Muscle layer of colon (tissue), 2 donors: ENCODE measurements at regions not wholly inside any gene's neighbourhood (a gene's known extent, or its start where the extent isn't known, plus 50 kb on each side); places are given as distances from the start of the nearest gene placed in this dataset.

Experiments
- H3K27ac ChIP-seq: one replicate; pipeline ENCODE4 v1.7.0; 2013; ENCODE audit warnings: low read depth, mild to moderate bottlenecking, low read length, moderate library complexity
- H3K27me3 ChIP-seq, 2 donors: one replicate each; pipeline ENCODE4 v1.7.0; 2013; ENCODE audit warnings: low read length in 2 of 2, mild to moderate bottlenecking in 2 of 2; ENCODE audit not compliant: insufficient read depth in 2 of 2, control insufficient read depth in 1 of 2
- H3K36me3 ChIP-seq: one replicate; pipeline ENCODE4 v1.7.0; 2013; ENCODE audit warnings: mild to moderate bottlenecking, low read length; ENCODE audit not compliant: insufficient read depth
- H3K4me1 ChIP-seq: one replicate; pipeline ENCODE4 v1.7.0; 2013; ENCODE audit warnings: mild to moderate bottlenecking, low read length; ENCODE audit not compliant: insufficient read depth
- H3K4me3 ChIP-seq, 2 donors: one replicate each; pipeline ENCODE4 v1.7.0; 2013; ENCODE audit warnings: low read length in 2 of 2, low read depth in 1 of 2, mild to moderate bottlenecking in 1 of 2, moderate library complexity in 1 of 2
- H3K9ac ChIP-seq: one replicate; pipeline ENCODE4 v1.7.0; 2013; ENCODE audit warnings: low read length
- H3K9me3 ChIP-seq: one replicate; pipeline ENCODE4 v1.7.0; 2013; ENCODE audit warnings: mild to moderate bottlenecking, low read length
- donor health status: abdominal sarcoma.
- donor health status: Adenocarcinoma of cecum.

DNA sequence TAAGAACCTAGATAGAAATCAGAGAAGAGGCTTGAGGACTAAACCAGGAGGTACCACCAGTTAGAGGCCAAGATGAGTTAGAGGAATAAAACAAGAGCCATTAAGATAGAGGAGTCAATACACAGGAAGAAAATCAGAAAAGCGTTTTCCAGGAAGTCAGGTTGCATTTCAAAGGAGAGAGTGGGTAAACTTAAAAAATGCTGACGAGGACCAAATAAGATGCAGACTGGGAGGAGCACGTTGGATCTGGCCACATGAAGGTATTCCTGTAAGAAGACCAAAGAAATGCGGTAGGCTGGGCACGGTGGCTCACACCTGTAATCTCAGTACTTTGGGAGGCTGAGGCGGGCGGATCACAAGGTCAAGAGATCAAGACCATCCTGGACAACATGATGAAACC lies 533.1 kb upstream of the TENM3 start:
- H3K27me3 ChIP-seq = no peaks in the 10 kb centered on the region
- H3K36me3 ChIP-seq = no peaks in the 10 kb centered on the region
- H3K27ac ChIP-seq = no peak overlapping the region
- H3K4me1 ChIP-seq = no peaks in the 10 kb centered on the region
- no peak overlapping the region for H3K4me3 ChIP-seq
- H3K9me3 ChIP-seq = no peaks in the 10 kb centered on the region
- no peak overlapping the region for H3K9ac ChIP-seq

DNA sequence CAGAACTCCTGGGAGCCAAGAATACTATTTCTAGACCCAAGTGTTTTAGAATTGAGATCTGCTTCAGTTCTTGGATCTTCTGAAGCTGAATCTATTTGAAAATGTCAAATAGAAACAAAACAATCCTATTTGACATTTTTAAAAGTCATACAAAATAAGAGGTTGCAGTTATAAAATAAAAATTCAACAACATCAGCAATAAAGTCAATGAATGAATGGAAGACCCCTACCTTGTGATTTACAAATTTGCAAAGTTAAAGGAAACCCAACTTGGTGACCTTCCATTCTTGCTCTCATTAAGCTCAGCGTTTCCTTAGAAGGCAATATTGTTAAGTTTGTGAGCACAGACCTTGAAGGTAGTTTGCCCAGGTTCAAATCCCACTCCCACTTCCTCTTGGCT lies 531.8 kb upstream of the TENM3 start:
- H3K27me3 ChIP-seq = no peaks in the 10 kb centered on the region
- H3K4me1 ChIP-seq = no peaks in the 10 kb centered on the region
- no peak overlapping the region for H3K4me3 ChIP-seq
- H3K9me3 ChIP-seq = no peaks in the 10 kb centered on the region
- H3K27ac ChIP-seq = no peak overlapping the region
- H3K36me3 ChIP-seq = no peaks in the 10 kb centered on the region
- no peak overlapping the region for H3K9ac ChIP-seq

GRCh38 chr4:181728305-181728966 lies 514.8 kb upstream of the TENM3 start:
- no peak overlapping the region for H3K4me3 ChIP-seq
- no peak overlapping the region for H3K9ac ChIP-seq
- H3K9me3 ChIP-seq = no peaks in the 10 kb centered on the region
- no peaks in the 10 kb centered on the region for H3K4me1 ChIP-seq
- no peak overlapping the region for H3K27ac ChIP-seq
- no peaks in the 10 kb centered on the region for H3K36me3 ChIP-seq
- H3K27me3 ChIP-seq = no peaks in the 10 kb centered on the region

DNA sequence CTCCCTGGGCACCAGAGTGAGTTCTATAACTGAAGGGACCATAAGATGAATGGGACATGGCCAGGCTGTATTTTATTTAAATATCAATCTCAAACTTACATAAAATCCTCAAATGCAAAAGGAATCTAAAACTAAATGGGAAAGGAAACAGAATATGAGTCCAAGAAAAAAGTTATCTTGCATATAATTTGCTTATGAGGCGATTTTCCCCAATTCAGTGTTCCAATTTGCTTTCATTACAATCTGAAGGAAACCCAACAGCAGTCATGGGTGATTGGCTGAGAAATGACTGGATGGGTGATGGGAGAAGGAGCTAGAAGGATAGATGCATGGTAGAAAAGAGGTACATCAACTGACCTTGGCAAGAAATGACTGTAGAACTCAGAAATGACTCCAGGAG lies 511.3 kb upstream of the TENM3 start:
- Histone ChIP-seq H3K27me3 (no peaks in the 10 kb centered on the region), H3K36me3 (no peaks in the 10 kb centered on the region), H3K9me3 (no peaks in the 10 kb centered on the region), H3K27ac (no peak overlapping the region), H3K4me3 (no peak overlapping the region), H3K9ac (no peak overlapping the region), H3K4me1 (no peaks in the 10 kb centered on the region)

- H3K9ac ChIP-seq = no peak overlapping the region
- H3K27ac ChIP-seq = no peak overlapping the region
- no peaks in the 10 kb centered on the region for H3K9me3 ChIP-seq
- H3K36me3 ChIP-seq = no peaks in the 10 kb centered on the region
- no peaks in the 10 kb centered on the region for H3K4me1 ChIP-seq
- H3K27me3 ChIP-seq = no peaks in the 10 kb centered on the region
- H3K4me3 ChIP-seq = no peak overlapping the region
Measured at GRCh38 chr4:181737744-181738143, 505.5 kb upstream of the TENM3 start.

DNA sequence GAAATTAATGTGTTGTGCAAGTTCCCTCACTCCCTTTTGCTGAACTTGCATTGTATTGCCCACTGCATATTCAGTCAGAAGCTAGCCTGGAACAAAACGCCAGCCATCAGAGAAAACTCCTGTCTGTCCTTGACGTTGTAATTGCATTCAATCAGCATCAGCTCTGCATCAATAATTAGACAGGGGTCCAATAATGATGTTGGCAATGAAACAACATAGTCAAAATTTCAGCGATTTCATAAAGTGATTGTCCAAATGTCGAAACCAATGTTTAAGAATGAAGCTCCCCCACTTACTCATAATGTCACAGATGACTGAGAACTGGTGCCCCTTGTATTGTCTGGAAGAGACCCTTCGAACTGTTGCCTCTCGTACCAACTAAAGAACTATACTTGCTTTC lies 504.2 kb upstream of the TENM3 start:
- Histone ChIP-seq H3K9ac (no peak overlapping the region), H3K4me3 (no peak overlapping the region), H3K9me3 (no peaks in the 10 kb centered on the region), H3K36me3 (no peaks in the 10 kb centered on the region), H3K27me3 (no peaks in the 10 kb centered on the region), H3K27ac (no peak overlapping the region), H3K4me1 (no peaks in the 10 kb centered on the region)

- no peak overlapping the region for H3K9ac ChIP-seq
Measured at GRCh38 chr4:181741513-181741912, 501.7 kb upstream of the TENM3 start.

GRCh38 chr4:181745933-181746625 lies 497.1 kb upstream of the TENM3 start:
- Histone ChIP-seq H3K4me3 (no peak overlapping the region), H3K4me1 (no peaks in the 10 kb centered on the region), H3K27ac (no peak overlapping the region), H3K9me3 (no peaks in the 10 kb centered on the region), H3K36me3 (no peaks in the 10 kb centered on the region), H3K27me3 (no peaks in the 10 kb centered on the region), H3K9ac (no peak overlapping the region)

More at GRCh38 chr4:181741513-181741912, 501.7 kb upstream of the TENM3 start:
- Histone ChIP-seq H3K9me3 (no peaks in the 10 kb centered on the region), H3K4me3 (no peak overlapping the region), H3K27me3 (no peaks in the 10 kb centered on the region), H3K4me1 (no peaks in the 10 kb centered on the region), H3K27ac (no peak overlapping the region), H3K36me3 (no peaks in the 10 kb centered on the region)

DNA sequence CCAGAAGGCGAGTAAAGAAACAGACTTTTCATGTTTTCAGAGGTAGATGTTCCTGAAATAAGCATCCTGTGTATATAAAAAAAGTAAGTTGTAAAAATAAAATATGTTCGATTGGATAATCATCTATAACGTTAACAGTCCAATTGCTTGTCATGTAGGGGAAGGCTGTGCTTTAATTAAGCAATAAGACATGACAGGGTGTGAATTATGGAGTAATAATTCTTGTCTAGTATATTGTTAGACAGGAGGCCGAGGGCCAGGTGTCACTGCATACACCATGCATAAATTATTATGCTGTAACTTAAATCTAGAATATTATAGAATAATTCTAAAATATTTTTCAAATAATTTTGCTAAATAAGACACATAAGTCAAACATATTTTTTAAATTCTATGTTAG lies 494.6 kb upstream of the TENM3 start:
- Histone ChIP-seq H3K36me3 (no peaks in the 10 kb centered on the region), H3K27ac (no peak overlapping the region), H3K9me3 (no peaks in the 10 kb centered on the region), H3K27me3 (no peaks in the 10 kb centered on the region), H3K9ac (no peak overlapping the region), H3K4me3 (no peak overlapping the region), H3K4me1 (no peaks in the 10 kb centered on the region)

DNA sequence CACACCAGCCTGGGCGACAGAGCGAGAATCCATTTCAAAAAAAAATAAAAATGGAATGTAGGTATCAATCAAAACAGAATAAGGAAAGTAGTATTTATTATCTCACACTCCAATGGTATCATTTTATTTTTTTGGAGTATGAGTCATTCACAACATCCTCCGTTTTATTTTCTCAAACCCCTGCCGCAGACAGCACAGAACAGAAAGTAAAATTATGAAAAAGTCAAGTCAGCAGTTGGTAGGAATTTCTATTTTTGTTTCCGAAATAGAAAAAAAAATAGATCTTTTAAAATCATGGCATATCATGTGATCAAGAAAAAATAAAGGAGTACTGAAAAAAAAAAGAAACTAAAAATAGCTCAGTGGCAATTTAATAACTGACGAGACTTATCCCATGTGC lies 490.7 kb upstream of the TENM3 start:
- no peak overlapping the region for H3K4me3 ChIP-seq
- H3K27me3 ChIP-seq = no peaks in the 10 kb centered on the region
- no peaks in the 10 kb centered on the region for H3K9me3 ChIP-seq
- no peak overlapping the region for H3K27ac ChIP-seq
- no peaks in the 10 kb centered on the region for H3K36me3 ChIP-seq
- H3K4me1 ChIP-seq = no peaks in the 10 kb centered on the region
- H3K9ac ChIP-seq = no peak overlapping the region

- no peak overlapping the region for H3K9ac ChIP-seq
- no peaks in the 10 kb centered on the region for H3K36me3 ChIP-seq
- no peaks in the 10 kb centered on the region for H3K27me3 ChIP-seq
- H3K27ac ChIP-seq = no peak overlapping the region
- H3K9me3 ChIP-seq = no peaks in the 10 kb centered on the region
- no peak overlapping the region for H3K4me3 ChIP-seq
- H3K4me1 ChIP-seq = no peaks in the 10 kb centered on the region
Measured at GRCh38 chr4:181753207-181753606, 490.0 kb upstream of the TENM3 start.

- Histone ChIP-seq H3K27ac (no peak overlapping the region), H3K4me3 (no peak overlapping the region), H3K4me1 (no peaks in the 10 kb centered on the region), H3K36me3 (no peaks in the 10 kb centered on the region), H3K9me3 (no peaks in the 10 kb centered on the region), H3K27me3 (no peaks in the 10 kb centered on the region), H3K9ac (no peak overlapping the region)
Measured at GRCh38 chr4:181755846-181756245, 487.4 kb upstream of the TENM3 start.
